DND-41 (cell line): ENCODE measurements at regions not wholly inside any gene's neighbourhood (a gene's known extent, or its start where the extent isn't known, plus 50 kb on each side); places are given as distances from the start of the nearest gene placed in this dataset.

Experiments used
- ATAC-seq: fragments of 200-7000 bp; cut with Tn5 transposase; 3 replicates; pipeline ENCODE4 v1.9.1; 2021; ENCODE audit warnings: low read depth; ENCODE audit not compliant: insufficient read depth
- DNase-seq: peaks from one replicate; pipeline ENCODE4 v3.0.0-alpha.2; 2020
- H2AFZ ChIP-seq: 2 replicates; pipeline ENCODE4 v1.6.0; 2012; ENCODE audit warnings: low read depth, low read length
- H3K27ac ChIP-seq: 2 replicates; pipeline ENCODE4 v1.5.1; 2012; ENCODE audit warnings: low read length, inconsistent platforms
- H3K27me3 ChIP-seq: fragments of 200-600 bp; sonication (generic); 2 replicates; pipeline ENCODE4 v1.6.0; 2012; ENCODE audit warnings: low read length, mild to moderate bottlenecking, inconsistent platforms; ENCODE audit not compliant: insufficient read depth, poor library complexity
- H3K36me3 ChIP-seq: 2 replicates; pipeline ENCODE4 v1.5.1; 2012; ENCODE audit warnings: low read length, inconsistent platforms; ENCODE audit not compliant: insufficient read depth
- H3K4me1 ChIP-seq: 2 replicates; pipeline ENCODE4 v1.5.1; 2012; ENCODE audit warnings: mild to moderate bottlenecking, low read length; ENCODE audit not compliant: insufficient read depth
- H3K4me2 ChIP-seq: 2 replicates; pipeline ENCODE4 v1.6.0; 2012; ENCODE audit warnings: mild to moderate bottlenecking, moderate library complexity, low read length, inconsistent platforms; ENCODE audit not compliant: insufficient read depth
- H3K4me3 ChIP-seq, 2 experiments: fragments of 200-600 bp in 1 of 2; shearing (Covaris generic) in 1 of 2; 2 replicates each; pipeline ENCODE4 v1.5.1; 2012 to 2016; ENCODE audit warnings: inconsistent platforms in 2 of 2, low read length in 2 of 2, mild to moderate bottlenecking in 2 of 2, low read depth in 1 of 2, moderate library complexity in 1 of 2
- H3K79me2 ChIP-seq: 2 replicates; pipeline ENCODE4 v1.6.0; 2012; ENCODE audit warnings: low read length, inconsistent platforms; ENCODE audit not compliant: insufficient read depth
- H3K9ac ChIP-seq: 2 replicates; pipeline ENCODE4 v1.6.0; 2012; ENCODE audit warnings: low read depth, mild to moderate bottlenecking, inconsistent platforms, low read length, moderate library complexity
- H3K9me3 ChIP-seq: 2 replicates; pipeline ENCODE4 v1.5.1; 2012; ENCODE audit warnings: low read length, moderate library complexity, mild to moderate bottlenecking, inconsistent platforms; ENCODE audit not compliant: insufficient read depth, severe bottlenecking
- H4K20me1 ChIP-seq: 2 replicates; pipeline ENCODE4 v1.6.0; 2012; ENCODE audit warnings: low read length; ENCODE audit not compliant: insufficient read depth
- CTCF ChIP-seq: IDR thresholded peaks from 2 replicates; pipeline ENCODE4 v1.5.1; 2012; ENCODE audit warnings: borderline replicate concordance, low read length, moderate library complexity, mild to moderate bottlenecking; ENCODE audit not compliant: poor library complexity, severe bottlenecking; ENCODE audit errors: extremely low read depth
- EZH2 ChIP-seq: IDR thresholded peaks from 3 replicates; pipeline ENCODE4 v1.6.1; 2012; ENCODE audit warnings: borderline replicate concordance, low read depth, mild to moderate bottlenecking, moderate library complexity, low read length, inconsistent platforms; ENCODE audit not compliant: severe bottlenecking

- no peaks in the 10 kb centered on the region for H3K79me2 ChIP-seq
- no peaks in the 10 kb centered on the region for H3K36me3 ChIP-seq
- H4K20me1 ChIP-seq: no peaks in the 10 kb centered on the region
- no peak for TF ChIP-seq EZH2
- TF ChIP-seq CTCF: no peak
- no peaks in the 10 kb centered on the region for H3K27me3 ChIP-seq
- no peak overlapping the region for H2AFZ ChIP-seq
- H3K9ac ChIP-seq: no peak overlapping the region
- H3K4me1 ChIP-seq: no peaks in the 10 kb centered on the region
- H3K9me3 ChIP-seq: no peaks in the 10 kb centered on the region
- H3K27ac ChIP-seq: no peak overlapping the region
- ATAC-seq (no peak), DNase-seq (no peak)
- no peak overlapping the region for H3K4me3 ChIP-seq
- no peak overlapping the region for H3K4me2 ChIP-seq
These were observed 251.3 kb downstream of the SLC16A7 start for GRCh38 chr12:59847127-59847526.

DNA sequence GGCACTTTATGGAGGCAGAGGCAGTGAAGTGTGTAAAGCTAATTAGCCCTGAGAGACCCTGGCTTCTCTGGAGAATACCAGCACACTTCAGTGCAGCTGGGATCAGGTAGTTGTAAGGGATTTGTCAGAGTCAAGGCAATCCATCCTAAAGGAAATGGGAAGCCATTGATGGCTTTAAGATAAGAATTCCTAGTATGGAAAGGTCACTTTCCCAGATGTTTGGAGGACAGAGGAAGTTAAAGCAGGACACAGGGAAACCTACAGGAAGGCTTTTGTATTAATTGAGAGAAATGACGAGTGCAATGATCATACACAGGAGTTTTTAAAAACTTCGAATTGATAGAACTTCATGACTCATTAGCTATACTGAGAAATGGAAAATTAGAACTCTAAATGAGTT is 254.4 kb downstream of the SLC16A7 start:
- no peaks in the 10 kb centered on the region for H4K20me1 ChIP-seq
- no peaks in the 10 kb centered on the region for H3K9me3 ChIP-seq
- no peak overlapping the region for H2AFZ ChIP-seq
- H3K4me2 ChIP-seq: no peak overlapping the region
- no peak for DNase-seq
- no peak overlapping the region for H3K27ac ChIP-seq
- no peaks in the 10 kb centered on the region for H3K79me2 ChIP-seq
- TF ChIP-seq EZH2: no peak
- no peak overlapping the region for H3K4me3 ChIP-seq
- no peaks in the 10 kb centered on the region for H3K36me3 ChIP-seq
- H3K27me3 ChIP-seq: no peaks in the 10 kb centered on the region
- H3K4me1 ChIP-seq: no peaks in the 10 kb centered on the region
- no peak overlapping the region for H3K9ac ChIP-seq
- no peak for ATAC-seq

DNA sequence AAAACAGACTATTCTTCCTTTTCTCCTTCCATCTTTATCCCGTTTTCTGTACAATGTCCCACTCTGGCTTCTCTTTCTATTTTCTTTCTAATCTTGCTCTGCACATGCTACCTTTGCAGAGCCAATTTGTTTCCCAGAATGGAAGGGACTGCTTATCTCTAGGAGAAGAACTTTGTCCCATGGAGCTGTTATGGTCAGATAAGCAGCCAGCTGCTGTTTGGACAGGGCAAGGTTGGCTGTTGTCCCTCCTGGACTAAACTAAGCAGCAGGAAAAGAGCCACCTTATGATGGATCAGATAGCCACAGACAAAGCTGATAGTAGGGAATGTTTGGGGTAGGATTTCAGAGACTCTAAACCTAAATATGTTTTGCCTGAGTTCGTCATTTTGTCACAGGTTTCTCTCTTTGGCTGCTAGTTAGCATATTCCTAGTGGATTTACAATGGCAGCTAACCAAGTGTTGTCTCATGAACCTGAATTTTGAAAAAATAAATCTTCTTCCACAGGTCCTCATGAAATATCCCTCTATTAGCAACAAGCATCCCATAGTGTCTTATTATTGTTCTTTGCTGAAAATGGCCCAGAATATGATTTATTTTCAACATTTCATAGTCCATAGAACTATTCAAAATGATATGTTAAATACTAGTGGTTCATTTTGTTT is 262.8 kb downstream of the SLC16A7 start:
- TF ChIP-seq CTCF: no peak
- no peak for TF ChIP-seq EZH2
- no peaks in the 10 kb centered on the region for H3K4me1 ChIP-seq
- no peaks in the 10 kb centered on the region for H4K20me1 ChIP-seq
- no peaks in the 10 kb centered on the region for H3K36me3 ChIP-seq
- H3K4me3 ChIP-seq: no peak overlapping the region
- H3K27me3 ChIP-seq: no peaks in the 10 kb centered on the region
- H2AFZ ChIP-seq: no peak overlapping the region
- no peak overlapping the region for H3K27ac ChIP-seq
- no peaks in the 10 kb centered on the region for H3K9me3 ChIP-seq
- DNase-seq (no peak), ATAC-seq (no peak)
- H3K9ac ChIP-seq: no peak overlapping the region
- no peak overlapping the region for H3K4me2 ChIP-seq
- no peaks in the 10 kb centered on the region for H3K79me2 ChIP-seq

DNA sequence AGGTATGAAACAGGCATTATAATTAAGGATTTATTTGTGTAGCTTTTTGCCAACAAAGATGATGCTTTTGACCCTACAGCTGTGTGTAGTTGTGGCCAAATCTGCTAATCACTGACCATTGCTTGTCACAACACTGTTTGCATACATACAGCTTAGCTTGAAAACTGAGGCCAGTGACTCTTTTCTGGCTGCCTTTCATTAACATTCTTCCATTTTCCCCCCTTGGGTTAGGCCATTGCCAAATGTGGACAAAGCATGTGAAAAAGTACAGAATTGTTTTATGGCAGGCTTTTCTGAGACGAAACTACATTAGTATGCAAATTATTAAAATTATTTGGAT is 263.3 kb downstream of the SLC16A7 start:
- ATAC-seq (no peak), DNase-seq (no peak)
- Histone ChIP-seq H3K4me3 (no peak overlapping the region), H3K4me2 (no peak overlapping the region), H3K27me3 (no peaks in the 10 kb centered on the region), H3K79me2 (no peaks in the 10 kb centered on the region), H3K36me3 (no peaks in the 10 kb centered on the region), H3K9me3 (no peaks in the 10 kb centered on the region), H2AFZ (no peak overlapping the region), H3K27ac (no peak overlapping the region), H4K20me1 (no peaks in the 10 kb centered on the region), H3K9ac (no peak overlapping the region), H3K4me1 (no peaks in the 10 kb centered on the region)
- no peak for TF ChIP-seq CTCF
- no peak for TF ChIP-seq EZH2
